Activated CD8-positive, alpha-beta memory T cell treated with anti-CD3 and anti-CD28 coated beads for 1 hour (primary cell): ENCODE measurements at regions not wholly inside any gene's neighbourhood (a gene's known extent, or its start where the extent isn't known, plus 50 kb on each side); places are given as distances from the start of the nearest gene placed in this dataset.

Source experiments
- DNase-seq, 2 donors: peaks; one replicate each; pipeline ENCODE4 v3.0.0-alpha.2; 2020; ENCODE audit warnings: low read depth in 1 of 2; ENCODE audit errors: extremely low read depth in 1 of 2

- no peak for DNase-seq
These were observed 54.7 kb upstream of the DSCAM start for GRCh38 chr21:40901691-40902090.

DNA sequence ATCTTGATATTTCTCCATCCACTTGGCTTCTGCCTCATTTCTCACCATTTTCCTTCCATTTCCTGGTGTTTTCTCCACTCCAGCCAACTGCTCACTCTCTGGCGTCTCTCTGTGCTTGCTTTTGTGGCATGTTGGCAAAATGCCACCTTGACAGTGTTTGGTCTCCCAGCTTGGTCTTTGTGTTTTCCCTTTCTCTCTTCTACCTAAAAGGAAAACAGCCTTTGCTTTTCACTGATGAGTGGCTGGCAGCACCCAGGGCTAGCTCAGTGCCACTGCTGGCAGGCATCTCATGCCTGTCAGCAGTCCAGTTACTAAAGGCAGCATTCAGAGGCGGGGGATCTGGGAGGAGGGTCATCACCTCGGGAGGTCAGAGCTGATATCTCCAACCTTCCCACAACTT is 55.3 kb upstream of the DSCAM start:
- DNase-seq, result no peak

DNA sequence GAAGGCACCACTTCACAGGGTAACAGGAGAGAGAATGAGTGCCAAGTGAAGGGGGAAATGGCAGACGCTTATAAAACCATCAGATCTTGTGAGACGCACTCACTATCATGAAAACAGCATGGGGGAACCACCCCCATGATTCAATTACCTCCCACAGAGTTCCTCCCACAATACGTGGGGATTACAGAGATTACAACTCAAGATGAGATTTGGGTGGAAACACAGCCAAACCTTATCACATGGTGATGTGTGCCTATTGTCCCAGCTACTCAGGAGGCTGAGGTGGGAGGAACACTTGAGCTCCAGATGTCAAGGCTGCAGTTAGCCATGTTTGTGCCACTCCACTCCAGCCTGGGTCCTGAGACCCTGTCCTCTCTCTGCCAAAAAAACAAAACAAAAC is 56.0 kb upstream of the DSCAM start:
- no peak for DNase-seq

DNA sequence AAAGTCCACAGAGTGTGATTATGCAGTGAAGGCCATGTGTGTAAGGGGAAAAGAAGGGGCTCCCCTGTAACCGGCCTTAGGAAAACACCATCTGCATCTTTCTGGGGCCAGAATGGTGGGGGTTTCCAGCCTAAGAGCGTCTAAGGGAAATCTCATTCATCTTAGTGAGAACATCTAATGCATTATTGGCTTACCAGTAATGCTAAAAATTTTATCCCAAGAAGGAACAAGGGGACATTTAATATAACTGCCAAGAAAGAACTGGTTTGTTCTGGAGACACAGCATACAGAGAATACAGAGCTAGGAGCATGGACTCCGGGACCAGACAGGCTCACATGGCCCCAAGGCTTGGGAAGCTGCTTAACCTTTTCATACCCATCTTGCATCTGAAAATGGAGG is 58.3 kb upstream of the DSCAM start:
- DNase-seq, result no peak

DNA sequence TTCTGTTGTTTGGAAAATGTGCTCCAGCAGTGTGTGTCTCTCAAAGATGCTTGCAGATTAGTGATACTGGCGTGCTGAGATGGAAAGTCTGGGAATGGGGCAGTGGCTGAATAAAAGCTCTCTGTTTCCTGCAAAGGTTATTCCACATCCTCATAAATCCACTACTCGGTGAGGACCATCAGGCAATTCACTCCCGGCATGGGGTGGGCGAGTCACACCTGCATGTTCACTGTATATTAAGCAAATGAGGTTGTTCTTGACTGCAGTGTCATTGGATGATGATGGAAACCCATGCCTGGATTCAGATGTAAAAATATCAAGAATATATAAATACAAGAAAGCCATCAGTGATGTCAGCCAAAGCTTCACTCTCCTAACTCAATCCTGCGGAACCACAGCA is 65.4 kb upstream of the DSCAM start:
- DNase-seq, result no peak

DNA sequence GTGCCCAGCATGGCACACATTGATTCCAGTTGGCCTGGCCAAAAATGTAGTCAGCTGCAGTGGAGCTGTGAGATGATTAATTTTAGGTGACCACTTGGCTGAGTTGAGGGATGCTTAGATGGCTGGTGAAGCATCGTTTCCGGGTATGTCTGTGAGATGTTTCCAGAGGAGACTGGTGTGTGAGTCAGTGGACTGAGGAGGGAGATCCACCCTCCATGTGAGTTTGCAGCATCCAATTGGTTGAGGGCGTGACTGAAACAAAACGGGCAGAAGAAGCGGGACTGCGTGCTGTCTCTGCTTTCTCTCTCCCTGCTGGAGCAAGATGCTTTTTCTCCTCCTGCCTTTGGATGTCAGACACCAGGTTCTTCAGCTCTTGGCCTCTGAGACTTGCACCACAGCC is 68.2 kb upstream of the DSCAM start:
- no peak for DNase-seq

GRCh38 chr21:40923407-40923806 is 76.4 kb upstream of the DSCAM start:
- DNase-seq, result no peak

DNA sequence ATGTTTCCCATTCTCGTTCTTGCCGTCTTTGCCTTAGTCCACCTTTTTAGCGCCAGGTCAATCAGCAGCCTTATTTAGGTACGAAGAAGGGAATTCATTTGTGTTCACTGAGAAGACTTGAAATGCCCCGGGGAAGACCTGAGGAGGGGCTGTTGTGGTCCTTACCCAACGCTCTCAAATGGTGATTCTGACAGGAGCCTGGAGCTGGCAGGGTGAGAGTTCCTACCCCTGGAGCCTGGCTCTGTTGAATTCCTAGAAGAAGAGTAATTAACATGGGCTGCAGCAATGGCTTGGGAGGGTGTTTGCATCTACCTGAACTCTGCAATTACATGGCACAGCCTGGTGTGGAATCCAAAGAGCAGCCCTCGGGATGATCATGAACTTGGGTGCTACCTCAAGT is 76.9 kb upstream of the DSCAM start:
- DNase-seq, result no peak

GRCh38 chr21:40924641-40925040 is 77.7 kb upstream of the DSCAM start:
- no peak for DNase-seq

GRCh38 chr21:40926238-40926637 is 79.3 kb upstream of the DSCAM start:
- no peak for DNase-seq

DNA sequence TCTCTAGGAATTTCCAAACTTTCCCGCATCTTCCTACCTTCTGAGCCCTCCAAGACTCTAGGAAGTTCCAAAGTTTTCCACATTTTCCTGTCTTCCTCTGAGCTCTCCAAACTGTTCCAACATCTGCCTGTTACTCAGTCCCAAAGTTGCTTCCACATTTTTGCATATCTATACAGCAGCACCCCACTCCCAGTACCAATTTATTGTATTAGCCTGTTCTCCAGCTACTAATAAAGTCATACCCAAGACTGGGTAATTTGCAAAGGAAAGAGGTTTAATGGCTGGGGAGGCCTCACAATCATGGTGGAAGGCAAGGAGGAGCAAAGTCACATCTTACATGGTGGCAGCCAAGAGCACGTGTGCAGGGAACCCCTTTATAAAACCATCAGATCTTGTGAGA is 82.9 kb upstream of the DSCAM start:
- DNase-seq, result no peak

- no peak for DNase-seq
These were observed 84.2 kb upstream of the DSCAM start for GRCh38 chr21:40931197-40931596.

- no peak for DNase-seq
These were observed 89.2 kb upstream of the DSCAM start for GRCh38 chr21:40936178-40936577.

- no peak for DNase-seq
These were observed 89.9 kb upstream of the DSCAM start for GRCh38 chr21:40936771-40937261.

DNA sequence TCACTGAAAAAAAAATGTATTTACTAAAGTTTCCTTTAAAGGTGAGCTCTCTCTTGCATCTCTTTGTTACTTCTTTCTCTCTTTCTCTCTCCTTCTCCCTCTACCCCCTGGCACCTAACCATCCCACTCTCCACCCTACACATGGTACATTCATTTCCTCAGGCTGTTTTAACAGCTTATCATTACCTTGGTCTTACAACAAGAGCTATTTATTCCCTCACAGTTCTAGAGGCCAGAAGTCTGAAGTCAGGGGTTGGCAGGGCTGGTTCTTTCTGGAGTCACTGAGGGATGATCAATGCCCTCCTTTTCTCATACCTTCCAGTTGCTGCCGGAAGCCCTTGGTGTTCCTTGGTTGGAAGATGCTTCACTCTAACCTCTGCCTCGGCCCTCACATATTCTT is 91.1 kb upstream of the DSCAM start:
- no peak for DNase-seq

DNA sequence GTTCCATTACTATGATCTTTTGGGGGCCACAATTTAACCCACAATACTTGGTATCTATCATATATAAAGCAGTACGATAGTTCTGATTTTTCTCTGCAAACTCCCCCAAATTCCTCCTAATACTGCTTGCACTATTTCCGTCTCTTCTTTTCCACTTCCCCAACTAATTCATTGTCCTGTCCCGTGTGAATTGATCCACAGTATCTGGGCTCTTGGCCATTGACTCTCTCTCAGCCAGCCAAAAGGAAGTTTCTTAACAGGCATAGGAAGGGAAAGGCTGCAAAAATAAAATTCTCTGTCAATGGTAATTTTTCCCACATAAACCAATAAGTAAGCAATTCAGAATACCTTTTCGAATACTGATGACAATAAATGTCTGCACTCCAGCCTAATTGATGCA is 91.7 kb upstream of the DSCAM start:
- no peak for DNase-seq

DNA sequence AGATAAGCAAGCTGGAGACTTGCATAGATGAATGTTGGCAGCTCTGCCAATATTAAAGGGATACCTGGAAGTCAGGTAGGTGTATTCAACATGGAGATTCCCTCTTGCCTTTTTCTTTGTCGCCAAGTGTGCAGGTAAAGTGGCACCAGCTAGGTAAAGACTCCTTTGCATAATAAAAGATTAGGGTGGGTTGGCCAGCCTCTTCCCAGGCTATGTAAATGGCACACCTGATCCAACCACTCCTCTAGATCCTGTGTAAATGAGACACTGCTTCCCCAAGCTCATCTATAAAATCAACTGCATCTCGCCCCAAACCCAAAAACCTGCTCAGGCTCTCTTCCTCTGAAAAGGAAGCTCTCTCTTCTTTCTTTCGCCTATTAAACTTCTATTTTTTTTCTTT is 100.8 kb upstream of the DSCAM start:
- DNase-seq, result no peak

GRCh38 chr21:40950970-40951369 is 104.0 kb upstream of the DSCAM start:
- DNase-seq, result no peak

DNA sequence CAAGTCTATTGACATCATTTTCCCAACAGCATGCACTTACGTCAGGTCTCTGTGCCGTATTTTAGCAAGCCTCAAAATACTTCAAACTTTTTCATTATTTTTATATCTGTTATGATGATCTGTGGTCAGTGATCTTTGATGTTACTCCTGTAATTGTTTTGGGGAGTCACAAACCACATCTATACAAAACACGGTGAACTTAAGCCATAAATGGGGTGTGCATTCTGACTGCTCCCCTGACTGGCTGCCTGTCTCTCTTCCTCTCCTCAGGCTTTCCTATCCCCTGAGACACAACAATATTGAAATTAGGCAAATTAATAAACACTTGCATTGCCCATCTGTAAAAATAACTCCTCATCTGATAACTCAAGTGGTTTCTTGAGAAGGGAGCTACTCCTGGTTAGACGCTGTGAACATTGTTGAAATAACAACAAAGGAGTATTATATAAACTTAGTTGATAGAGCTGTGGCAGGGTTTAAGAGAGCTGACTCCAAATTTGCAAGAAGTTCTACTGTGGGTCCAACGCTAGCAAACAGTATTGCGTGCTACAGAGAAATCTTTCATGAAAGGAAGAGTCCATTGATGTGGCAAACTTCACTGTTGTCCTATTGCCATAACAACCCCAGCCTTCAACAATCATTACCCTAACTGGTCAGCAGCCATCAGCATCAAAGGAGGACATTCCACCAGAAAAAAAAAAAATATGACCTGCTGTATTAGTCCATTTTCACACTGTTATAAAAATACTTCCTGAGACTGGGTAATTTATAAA is 105.8 kb upstream of the DSCAM start:
- DNase-seq, result no peak

DNA sequence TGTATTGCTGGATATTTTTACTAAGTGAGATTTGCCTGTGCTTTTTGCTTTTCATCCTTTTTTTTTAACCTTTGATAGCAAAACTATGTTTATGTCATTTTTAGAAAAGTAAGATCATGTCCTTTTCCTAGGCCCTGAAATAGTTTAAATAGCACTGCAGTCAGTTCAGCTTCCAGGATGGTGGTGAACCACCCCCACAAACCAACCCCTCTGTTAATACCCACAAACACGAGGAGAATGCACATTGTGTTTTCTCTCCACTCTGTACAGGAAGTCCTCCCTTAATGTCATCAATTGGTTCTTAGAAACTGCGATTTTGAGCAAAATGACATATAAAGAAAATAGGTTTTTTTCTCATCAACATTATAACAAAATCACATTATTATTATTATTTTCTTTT is 117.7 kb upstream of the DSCAM start:
- DNase-seq, result no peak

- DNase-seq, result no peak
These were observed 120.8 kb upstream of the DSCAM start for GRCh38 chr21:40967771-40968170.

DNA sequence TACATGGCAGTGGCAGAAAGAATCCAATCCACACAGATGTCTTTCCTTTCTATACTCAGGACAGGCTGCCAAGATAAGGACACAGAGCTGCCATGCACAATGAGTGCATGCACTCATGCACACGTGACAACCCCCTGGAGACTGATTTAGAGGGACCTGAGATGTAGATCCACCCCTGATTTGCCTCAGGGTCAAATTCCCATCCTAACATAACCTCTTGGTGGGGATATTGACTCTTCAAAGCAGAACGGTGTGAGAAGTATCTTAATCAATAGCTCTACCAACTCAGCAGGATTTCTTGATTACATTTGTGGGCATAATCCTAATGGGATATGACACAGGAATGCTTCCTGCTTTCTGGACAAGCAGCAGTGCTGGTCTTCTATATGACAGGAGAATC is 125.2 kb upstream of the DSCAM start:
- DNase-seq, result no peak
